ENCODE measurements at regions not wholly inside any gene's neighbourhood (a gene's known extent, or its start where the extent isn't known, plus 50 kb on each side); places are given as distances from the start of the nearest gene placed in this dataset.

DNA sequence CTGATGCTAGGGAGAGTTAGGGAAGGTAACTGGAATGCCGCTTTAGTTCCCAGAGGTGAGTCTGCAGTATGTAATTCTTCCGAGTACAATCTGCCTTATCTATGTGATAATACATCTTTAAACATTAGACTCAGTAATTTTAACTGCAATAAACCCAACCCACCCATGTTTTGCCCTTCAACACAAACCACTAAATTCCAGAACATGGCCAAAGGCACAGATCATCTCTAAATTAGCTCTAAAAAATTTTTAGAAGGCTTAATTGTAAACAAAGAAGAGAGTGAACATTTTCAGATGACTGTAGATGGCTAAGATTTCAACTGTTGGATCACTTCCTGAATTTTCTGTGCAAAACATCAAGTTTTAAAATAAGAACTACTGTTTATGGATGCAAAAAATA lies 488.7 kb upstream of the ID2 start:
- DNase-seq = no peak

DNA sequence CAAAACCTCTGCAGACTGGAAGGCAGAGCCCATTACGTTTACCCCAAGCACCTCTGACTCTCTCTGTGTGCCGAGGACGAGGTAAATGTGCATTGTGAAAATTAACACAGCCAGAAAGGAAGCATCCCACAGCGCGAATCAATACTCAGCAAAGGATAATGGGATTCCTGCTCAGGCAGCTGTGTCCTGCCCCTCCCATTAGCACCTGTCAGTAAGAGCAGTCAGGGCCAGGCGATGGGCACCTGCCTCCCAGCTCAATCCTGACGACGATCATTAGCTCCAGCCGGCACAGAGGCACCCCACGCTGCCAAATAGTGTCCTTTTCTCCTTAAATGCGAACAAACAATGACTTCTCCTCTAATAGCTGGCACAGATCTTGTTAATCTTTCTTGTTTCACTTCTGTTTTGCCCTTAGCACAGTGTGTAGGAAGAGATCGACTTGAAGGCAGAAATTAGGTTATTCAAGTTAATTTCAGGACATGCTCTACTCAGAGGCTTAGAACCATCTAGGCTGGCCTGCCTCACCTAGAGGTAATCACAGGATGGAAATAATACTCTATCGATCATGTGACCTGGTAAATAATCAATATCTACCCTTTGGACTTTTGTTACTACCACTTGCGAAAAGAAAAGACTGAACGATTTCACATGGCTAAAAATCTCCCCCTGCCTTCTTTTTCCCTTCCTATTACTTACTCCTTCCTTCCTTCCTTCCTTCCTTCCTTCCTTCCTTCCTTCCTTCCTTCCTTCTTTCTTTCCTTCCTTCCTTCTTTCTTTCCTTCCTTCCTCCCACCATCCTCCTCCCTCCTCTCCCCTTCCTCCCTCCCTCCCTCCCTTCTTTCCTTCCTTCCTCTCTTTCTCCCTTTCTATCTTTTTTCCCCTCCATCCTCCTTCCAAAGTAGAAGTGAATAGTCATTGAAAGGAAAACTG lies 487.9 kb upstream of the ID2 start:
- no peak for DNase-seq

DNA sequence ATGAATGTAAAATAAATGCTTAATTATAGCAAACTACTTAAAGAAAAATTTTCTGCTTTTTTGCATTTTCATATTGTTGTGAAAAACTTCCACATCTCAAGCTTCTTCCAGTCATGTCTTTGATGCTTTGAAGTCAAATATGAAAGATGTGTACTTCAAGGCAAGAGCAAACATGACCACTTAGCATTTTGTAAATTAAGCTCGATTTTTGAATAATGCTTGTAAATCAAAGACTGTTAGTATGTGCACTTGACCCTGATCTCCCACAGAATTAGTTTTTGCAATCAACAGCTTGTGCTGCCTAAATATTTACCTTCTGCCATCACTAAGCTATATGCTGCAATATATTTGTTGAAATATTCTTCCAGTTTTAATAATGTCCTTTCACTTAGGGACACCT lies 486.1 kb upstream of the ID2 start:
- no peak for DNase-seq

DNA sequence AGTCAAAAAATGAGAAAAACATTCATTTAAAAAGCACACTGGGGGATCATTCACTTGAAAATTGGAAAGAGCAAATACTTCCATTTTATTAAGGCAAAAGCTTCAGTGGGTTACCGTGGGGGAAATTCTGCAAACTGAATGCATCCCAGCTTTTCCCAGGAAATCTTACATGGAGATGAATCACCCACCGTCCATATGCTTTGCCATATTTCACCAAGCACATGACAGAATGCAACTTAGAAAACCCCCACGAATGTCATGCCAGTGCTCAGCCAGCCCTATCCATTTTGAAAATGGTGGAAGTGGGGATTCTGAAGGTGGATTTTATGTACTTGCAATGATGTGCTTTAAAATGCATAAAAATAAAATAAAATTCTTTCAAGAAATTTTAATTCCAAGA lies 485.5 kb upstream of the ID2 start:
- no peak for DNase-seq

DNA sequence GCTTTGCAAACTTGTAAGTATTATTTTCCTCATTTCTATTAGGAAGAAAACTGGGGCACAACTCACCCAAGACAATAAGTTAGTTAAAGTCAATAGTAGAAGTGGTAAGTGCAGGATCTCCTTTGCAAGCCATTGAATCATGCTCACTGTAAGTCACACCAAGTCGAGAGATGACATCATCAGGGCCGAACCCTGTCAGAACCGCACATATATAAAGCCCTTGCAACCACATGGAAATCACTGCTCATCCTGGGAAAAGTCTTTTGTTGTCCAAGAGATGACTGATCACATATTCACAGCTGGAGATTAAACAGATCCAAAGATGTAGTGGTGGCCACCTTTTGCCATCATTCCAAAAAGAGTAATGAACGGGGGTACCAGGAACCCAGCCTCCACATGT lies 484.8 kb upstream of the ID2 start:
- DNase-seq = no peak

DNA sequence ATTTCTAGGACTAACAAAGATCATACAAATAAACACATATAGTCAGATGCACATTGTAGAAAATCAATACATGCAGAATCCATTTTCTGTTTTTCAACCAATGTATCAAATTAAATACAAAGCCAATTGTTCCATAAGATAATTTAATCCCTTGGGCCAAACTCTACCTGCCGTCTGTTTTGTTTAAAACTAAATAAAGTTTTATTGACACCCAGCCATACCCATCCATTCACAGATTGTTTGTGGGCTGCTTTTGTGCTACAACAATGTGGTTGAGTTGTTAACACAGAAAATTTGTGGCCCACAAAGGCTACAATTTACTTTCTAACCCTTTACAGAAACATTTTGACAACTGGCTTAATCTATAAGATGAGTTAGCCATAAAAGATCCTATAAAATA lies 484.0 kb upstream of the ID2 start:
- DNase-seq = no peak

DNA sequence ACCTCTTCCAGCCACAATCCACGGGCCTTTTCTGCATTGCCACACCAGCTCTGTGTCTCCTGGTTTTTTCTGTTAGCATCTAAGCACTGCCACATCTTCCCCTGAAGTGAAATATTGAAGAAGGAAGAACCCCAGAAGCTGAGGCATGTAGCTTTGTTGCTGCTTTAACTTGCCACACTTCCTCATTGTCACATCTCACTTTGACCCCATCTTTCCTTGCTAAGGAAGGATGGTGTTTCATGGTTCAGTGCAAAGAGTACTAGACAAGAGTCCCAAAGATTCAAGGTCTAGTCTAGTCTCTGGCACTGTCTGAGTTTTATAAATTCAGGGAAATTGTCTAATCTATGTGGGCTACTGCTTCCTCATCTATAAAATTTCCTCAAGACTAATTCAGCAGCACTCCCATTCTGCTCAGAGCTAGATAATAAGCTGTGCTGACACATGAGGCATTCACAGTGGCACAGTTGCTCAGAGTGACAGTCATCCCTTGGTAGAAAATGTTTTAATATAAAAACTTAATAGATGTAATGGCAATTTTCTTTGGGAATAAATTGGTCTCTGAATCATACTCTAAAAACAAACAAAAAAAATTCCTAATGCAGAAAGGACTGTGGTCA lies 483.0 kb upstream of the ID2 start:
- DNase-seq = no peak

DNA sequence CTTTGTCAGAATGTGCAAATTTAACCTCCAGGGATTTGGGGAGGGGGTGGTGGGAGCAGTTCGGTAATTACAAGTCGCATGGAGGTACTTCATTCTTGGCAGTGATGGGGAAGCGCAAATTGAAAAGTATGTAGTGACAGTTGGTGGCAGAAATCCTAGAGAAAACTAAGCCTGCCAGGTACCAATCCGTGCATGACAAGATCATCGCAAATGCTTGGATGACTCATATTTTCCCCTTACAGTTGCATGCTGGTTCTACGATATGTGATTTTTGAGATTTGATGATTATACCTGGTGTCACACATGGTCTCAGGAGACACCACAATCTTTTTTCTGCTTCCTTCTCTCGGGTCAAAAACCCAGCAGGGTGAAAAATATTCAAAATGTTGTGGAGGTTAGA lies 479.7 kb upstream of the ID2 start:
- DNase-seq = no peak

DNA sequence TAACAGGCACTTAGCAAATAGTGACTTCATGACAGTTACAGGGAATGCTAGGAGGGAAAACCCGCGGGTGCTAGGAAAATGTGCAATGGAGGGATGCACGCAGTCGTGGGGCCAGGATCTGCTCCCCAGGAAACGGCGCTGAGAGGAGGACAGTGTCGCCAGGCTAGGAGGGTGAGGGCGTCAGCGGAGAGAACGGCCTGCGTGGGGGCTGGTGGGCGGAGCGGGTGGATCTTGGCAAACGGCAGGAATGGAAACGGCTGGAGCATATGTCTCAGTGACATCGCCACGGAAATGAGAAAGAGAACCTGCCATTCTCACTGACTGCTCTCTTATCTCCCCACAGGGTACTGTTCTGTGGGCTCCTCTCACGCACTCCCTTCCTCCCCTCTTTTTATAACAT lies 478.5 kb upstream of the ID2 start:
- DNase-seq = no peak

DNA sequence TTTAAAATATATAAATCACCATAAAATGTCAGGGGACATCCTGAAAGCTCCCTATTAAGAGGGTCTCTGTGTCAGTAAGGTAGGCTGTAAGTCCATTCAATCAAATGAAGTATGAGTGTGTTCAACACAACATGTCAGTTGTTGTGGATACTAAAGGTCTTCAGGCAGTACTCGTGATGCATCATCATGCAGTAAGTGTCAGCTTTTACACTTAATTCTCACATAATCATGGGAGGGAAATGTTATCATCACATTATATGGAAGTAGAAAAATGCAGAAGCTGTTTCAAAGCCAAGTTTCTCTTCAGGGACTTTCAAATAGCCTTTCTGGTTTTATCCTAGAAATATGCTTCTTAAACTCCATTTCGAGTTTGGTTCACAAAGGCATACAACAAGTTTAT lies 477.1 kb upstream of the ID2 start:
- no peak for DNase-seq

DNA sequence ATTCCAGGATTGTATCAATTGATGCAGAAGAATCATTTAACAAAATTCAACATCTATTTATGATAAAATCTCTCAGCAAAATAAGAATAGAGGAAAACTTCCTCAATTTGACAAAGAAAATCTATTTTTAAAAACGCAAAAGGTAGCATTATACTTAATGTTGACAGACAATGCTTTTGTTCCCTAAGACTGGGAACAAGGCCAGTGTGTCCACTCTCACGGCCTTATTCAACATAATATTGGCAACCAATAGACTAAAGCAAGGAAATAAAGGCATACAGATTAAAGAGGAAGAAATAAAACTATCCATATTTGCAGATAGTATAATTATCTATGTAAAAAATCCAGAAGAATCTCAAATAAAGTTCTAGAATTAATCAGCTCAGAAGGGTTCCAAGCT lies 472.4 kb upstream of the ID2 start:
- no peak for DNase-seq

DNA sequence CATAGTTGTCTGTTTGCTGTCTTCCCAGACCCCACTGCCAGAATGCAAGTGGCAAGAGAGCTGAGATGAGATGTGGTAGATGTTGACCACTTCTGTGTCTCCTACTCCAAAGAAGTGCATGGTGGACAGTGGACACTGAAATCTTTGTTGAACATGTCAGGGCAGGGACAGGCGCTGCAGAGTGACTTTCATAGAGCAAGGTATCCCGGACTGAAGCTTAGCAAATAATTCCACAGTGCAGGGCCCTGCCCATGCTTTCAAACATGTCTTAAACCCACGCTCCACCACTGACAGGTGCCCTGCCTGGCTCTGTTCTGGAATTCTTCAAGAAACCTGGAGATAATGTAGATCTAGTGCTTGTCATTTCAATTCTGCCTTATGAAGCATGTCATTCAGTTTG lies 470.5 kb upstream of the ID2 start:
- DNase-seq = no peak

DNA sequence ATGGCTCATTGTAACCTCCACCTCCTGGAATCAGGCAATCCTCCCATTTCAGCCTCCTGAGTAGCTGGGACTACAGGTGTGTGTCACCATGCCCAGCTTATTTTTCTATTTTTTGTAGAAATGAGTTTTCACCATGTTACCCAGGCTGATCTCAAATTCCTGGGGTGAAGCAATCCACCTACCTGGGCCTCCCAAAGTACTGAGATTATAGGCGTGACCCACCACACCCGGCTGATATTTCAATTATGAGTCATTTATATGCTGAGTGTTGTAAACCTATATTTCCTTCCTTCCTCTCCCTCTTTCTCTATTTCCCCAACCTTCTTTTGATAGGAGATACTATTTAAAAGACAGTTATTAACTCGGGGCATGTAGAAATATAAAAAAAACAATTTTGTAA lies 469.6 kb upstream of the ID2 start:
- no peak for DNase-seq

DNA sequence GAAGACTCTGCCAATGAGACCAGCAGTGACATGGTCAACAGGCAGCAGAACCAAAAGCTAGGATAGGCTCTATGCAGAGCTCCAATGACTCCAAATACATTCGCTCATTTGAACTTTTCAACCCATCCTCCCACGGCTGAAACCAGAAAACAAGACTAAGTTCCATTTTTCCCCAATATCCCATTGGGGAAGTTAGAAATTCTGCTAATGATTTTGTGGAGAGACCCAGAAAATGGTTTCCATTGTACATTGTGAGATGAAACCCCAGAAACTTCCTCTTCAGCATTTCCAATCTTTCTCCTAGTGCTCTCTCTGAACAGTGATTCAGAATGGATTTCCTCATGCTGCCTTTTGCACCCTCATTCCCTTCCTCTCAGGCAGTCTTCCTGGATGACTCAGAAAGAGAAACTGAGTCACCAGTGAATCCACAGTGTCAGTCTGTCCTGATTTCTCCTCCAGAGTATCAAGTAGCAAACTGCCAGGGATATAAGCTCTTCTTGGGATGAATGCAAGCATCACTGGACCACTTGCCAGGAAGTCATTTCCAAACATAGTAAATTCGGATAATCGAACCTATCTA lies 467.7 kb upstream of the ID2 start:
- DNase-seq = no peak

DNA sequence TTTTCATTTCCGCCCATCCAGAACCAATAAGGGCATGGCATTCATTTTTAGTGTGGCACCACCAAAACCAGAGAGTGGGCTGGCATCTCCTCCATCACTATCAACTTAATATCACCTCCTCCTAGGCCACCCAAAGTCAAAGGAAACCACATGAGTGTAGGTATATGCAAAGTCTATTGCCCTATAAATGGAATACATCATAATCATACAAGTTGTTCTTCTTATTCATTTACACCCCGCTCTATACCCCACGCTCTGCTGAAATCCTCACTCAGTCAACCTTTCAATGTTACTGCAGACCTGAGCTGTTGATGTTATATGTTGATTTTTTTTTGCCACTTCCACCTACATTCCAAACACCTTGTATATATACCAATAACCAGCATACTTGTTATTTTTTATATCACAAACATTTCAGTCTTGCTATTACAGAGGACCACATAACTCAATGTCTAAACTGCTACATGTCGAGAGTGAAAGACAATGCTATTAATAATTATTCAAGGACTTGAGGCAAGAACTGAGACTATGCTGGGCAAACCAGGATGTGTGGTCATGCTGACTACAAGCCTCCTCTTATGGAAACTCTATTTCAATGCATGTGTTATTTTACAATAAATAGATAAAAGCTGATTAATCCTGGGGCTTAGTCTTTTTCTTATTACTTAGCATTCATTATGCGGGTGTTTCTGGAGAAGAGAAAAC lies 466.5 kb upstream of the ID2 start:
- no peak for DNase-seq

DNA sequence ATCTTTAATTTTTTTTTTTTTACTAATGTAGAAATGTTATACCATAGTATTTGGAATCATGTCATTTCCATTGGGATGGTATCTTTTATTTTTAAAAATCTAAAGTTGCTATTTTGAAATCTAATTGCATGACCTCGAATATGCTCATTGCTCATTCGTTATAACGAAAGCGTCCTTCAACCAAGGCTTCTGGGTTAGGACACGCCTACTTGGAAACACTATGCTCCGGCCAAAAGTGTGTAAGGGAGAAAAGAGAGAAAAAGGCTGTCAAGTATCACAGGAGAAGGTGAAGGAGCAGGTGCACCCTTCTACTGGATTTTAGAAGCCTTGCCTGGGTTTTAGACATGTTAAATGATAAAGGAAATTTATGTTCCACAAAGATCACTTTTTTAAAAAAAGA lies 465.9 kb upstream of the ID2 start:
- DNase-seq = no peak

DNA sequence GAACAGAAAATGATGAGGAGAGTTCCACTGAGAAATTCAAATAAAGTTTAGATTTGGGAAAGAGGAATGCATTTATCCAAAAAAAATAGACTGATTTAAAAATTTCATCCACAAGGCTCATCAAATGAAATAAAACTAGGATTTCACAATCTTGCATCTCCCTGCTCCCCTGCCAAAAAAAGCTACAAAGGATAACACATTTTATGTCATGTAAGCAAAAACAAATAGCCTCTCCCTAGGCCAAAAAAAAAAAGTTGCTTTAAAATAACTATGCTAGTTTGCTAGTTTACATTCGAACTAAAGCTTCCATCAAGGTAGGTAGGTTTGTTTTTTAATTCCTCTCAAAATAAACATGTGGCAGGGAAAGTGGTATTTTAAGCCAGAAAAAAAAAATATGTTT lies 465.5 kb upstream of the ID2 start:
- no peak for DNase-seq

DNA sequence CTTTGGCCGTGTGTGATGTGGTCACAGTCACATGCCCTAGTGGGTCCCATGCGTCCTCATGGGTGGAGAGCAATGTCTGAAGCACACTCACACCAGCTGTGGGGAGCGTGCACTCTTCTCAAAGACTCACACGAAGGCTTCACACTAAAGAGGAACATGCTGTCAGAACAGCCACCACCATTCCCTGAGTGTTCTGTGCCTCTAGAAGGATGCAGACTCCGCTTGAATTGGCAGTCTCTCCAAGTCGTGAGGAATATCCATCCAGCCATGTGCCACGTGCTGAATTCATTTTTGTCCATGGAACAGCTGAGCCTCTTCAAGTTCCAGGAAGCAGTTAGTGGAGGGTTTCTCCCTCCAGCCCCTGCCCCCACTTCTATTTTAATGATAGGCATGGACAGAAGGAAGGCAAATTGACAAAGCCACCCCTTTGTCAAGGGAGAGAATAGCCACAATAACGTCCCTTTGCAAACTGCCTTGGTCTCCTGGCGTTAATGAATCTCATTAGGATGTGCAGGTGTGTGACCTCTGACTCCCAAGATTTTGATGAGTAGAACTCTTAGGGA lies 464.3 kb upstream of the ID2 start:
- no peak for DNase-seq

DNA sequence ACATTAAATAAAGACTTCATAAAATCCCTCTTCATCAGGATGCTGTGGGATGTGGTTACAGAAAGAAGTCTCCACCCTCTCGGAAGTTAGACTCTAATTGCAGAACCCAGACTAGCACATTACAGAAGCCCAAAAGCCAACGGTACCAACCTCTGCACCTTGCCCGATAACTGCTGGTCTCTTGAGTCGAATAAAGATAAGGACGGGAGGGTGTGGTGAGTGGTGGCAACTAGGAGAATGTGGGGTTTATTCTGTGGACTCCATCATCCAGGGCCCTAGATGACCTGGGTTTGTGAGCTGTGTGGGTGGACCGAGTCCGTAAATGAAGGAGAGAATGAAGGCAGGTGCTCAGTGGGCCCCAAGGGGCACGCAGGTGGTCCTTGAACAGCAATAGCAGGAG lies 462.8 kb upstream of the ID2 start:
- no peak for DNase-seq

DNA sequence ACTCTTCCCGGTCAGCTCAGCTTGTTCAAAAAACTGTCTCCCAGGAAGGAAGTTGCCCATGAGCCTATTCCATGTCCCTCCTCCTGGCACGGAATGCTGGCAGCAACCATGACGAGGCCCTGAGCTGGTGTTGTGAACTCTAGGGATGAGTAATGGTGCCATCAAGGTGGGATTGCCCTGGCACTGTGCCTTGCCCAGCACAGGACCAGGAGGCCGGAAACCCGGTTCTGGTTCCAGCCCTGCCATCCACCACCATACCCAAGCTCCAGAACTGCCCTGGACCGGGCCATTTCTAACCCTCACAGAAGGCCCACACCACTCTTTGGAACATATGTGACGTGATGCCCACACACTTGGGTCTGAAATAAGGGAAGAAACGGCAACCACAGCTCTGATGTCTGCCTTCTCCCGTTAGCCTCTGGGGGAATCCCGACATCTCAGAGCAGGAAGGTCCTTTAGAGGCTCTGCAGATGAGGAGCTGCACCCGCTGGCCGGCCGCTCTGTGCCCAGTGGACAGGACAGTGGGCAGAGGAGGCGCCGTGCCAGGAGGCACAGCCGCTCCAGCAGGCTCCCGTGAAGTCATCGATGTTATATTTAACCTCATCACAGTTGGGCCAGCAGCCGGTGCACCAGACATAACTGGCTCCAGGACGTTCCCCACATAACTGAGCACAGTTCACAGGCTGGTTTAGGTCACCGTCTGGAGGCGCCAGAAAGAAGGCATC lies 462.1 kb upstream of the ID2 start:
- DNase-seq = no peak

DNA sequence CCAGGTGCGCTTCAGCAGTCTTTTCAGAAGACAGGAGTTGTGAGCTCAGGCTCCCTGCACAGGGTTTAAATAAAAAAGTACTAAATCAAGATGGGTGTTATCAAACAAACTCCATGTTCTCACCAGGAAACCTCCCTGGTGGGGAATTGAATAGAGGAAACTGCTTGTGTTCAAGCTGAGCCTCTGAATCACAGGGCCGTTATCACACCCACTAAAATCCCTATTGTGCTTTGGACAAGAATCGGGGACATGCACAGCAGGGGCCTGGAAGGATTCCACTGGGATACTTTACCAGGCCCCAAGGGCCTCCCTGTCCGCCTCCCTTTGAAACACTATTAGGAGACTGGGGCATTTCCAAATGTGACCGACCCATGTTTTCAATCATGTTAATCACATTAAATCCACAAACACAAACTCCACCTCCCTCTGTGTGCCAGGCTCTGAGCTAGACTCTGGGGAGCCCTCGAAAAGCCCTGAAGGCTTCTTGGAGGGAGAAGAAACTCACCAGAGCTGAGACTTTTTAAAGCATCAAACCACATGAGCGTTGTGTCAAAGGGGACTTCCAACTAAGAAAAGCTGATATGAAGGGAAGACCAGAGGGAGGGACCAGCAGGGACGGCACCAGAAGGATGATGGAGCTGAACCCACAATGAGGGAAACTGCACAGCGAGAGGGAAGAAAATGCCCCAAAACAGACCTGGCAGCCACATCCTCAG lies 458.7 kb upstream of the ID2 start:
- DNase-seq = no peak
